Tongue (tissue), 1 donor: ENCODE measurements at regions not wholly inside any gene's neighbourhood (a gene's known extent, or its start where the extent isn't known, plus 50 kb on each side); places are given as distances from the start of the nearest gene placed in this dataset.

Source experiments
- DNase-seq: peaks from one replicate; pipeline ENCODE4 v3.0.0-alpha.2; 2015

- no peak for DNase-seq
Observed at GRCh38 chrX:147405764-147406163, 506.0 kb upstream of the FMR1 start.

GRCh38 chrX:147403040-147403439 lies 508.7 kb upstream of the FMR1 start:
- DNase-seq, result no peak

GRCh38 chrX:147378767-147379166 lies 533.0 kb upstream of the FMR1 start:
- peak; percentile 1 for DNase-seq

GRCh38 chrX:147377728-147378127 lies 534.0 kb upstream of the FMR1 start:
- DNase-seq, result no peak

- no peak for DNase-seq
Observed at GRCh38 chrX:147376601-147377422, 534.9 kb upstream of the FMR1 start.

GRCh38 chrX:147364896-147365295 lies 546.8 kb upstream of the FMR1 start:
- no peak for DNase-seq

GRCh38 chrX:147351644-147352043 lies 537.1 kb upstream of the CXorf51A start:
- no peak for DNase-seq

GRCh38 chrX:147343467-147343866 lies 528.9 kb upstream of the CXorf51A start:
- no peak for DNase-seq

GRCh38 chrX:147342197-147342596 lies 527.7 kb upstream of the CXorf51A start:
- DNase-seq, result peak; percentile 0

GRCh38 chrX:147340947-147341346 lies 526.4 kb upstream of the CXorf51A start:
- no peak for DNase-seq

- no peak for DNase-seq
Observed at GRCh38 chrX:147333821-147334220, 519.3 kb upstream of the CXorf51A start.

- no peak for DNase-seq
Observed at GRCh38 chrX:147322496-147322895, 508.0 kb upstream of the CXorf51A start.

- no peak for DNase-seq
Observed at GRCh38 chrX:147315483-147315882, 500.9 kb upstream of the CXorf51A start.
